ENCODE measurements at regions not wholly inside any gene's neighbourhood (a gene's known extent, or its start where the extent isn't known, plus 50 kb on each side); places are given as distances from the start of the nearest gene placed in this dataset.

DNA sequence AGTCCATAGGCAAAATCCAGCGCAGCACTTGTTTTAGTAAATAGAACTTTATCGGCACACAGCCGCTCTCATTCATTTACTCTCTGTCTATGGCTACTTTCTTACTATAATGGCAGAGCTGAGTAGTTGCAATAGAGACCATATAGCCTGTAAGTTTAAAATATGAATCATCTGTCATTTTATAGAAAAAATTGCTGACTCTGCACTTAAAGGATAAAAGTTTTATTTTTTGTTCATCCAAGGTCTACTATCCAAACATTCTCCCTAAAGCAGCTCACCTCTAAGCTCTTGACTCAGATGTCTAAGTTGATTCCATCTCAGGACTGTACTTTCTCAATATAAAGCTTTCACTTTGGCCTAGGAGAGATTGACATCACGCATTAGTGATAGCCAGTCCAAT is 825.7 kb downstream of the OLFM4 start:
- no peaks in the 10 kb centered on the region for H3K27me3 ChIP-seq (ENCODE audit: control insufficient read depth in 2 of 2, insufficient read depth in 2 of 2, low read length in 2 of 2)
- TF ChIP-seq, protein P1, sequence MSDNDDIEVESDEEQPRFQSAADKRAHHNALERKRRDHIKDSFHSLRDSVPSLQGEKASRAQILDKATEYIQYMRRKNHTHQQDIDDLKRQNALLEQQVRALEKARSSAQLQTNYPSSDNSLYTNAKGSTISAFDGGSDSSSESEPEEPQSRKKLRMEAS (IDR thresholded peaks at IDR 0.05; ENCODE audit: insufficient read depth, insufficient read length) = no peak
- TF ChIP-seq POLR2AphosphoS5 (IDR thresholded peaks at IDR 0.05; ENCODE audit: insufficient read depth, low read depth, low read length) (no peak), FOS (IDR thresholded peaks at IDR 0.05; ENCODE audit: borderline replicate concordance, insufficient read depth, low read length) (no peak), JUN (IDR thresholded peaks at IDR 0.05; ENCODE audit: borderline replicate concordance, insufficient read depth, insufficient read length, low read depth) (no peak), MYC (IDR thresholded peaks at IDR 0.05; ENCODE audit: low read depth, low read length) (no peak), GATA2 (IDR thresholded peaks at IDR 0.05; ENCODE audit: insufficient read depth, insufficient read length, low read depth, low read length) (no peak), EZH2 (IDR thresholded peaks at IDR 0.05; ENCODE audit: borderline replicate concordance, low read depth, low read length, severe bottlenecking) (no peak), POLR2A (IDR thresholded peaks at IDR 0.05; ENCODE audit: low read depth, low read length) (no peak), CTCF (IDR thresholded peaks at IDR 0.05; ENCODE audit: extremely low read depth in 1 of 2, insufficient read depth in 1 of 2, low read depth in 1 of 2, low read length in 2 of 2) (no peak)
- POLR2A ChIA-PET = no interaction called here
- H3K4me2 ChIP-seq (ENCODE audit: insufficient read depth, low read length) = no peak overlapping the region
- BruUV-seq (replicated peaks) = no TSS peak
- H4K20me1 ChIP-seq (replicated peaks; ENCODE audit: control insufficient read depth, extremely low read depth, insufficient read depth, low read length) = no peaks in the 10 kb centered on the region
- H3K27ac ChIP-seq (ENCODE audit: insufficient read depth, low read depth, low read length) = no peak overlapping the region
- no peaks in the 10 kb centered on the region for H3K4me1 ChIP-seq (ENCODE audit: control insufficient read depth, extremely low read depth, insufficient read depth, low read length)
- DNase-seq (ENCODE audit: low read depth, low spot score) (no peak), FAIRE-seq (no peak)
- H3K36me3 ChIP-seq (ENCODE audit: control insufficient read depth in 2 of 2, extremely low read depth in 1 of 2, insufficient read depth in 2 of 2, low read length in 2 of 2) = no peaks in the 10 kb centered on the region
- H3K4me3 ChIP-seq (replicated peaks in 1 of 3; ENCODE audit: insufficient read depth in 1 of 3, low read depth in 1 of 3, low read length in 3 of 3) = no peak overlapping the region
- intact Hi-C loops (cut with micrococcal nuclease) (loop anchor here (5.0 kb wide), 1 partner anchor 332 kb away; no protein-coding TSS in a partner anchor), dilution Hi-C loops (cut with MboI; ENCODE audit: extremely low pct_ligation_motif_present, low sequenced_read_pairs) (no loop called here)
- no peak overlapping the region for H2AFZ ChIP-seq (ENCODE audit: low read depth, low read length)
- CTCF ChIA-PET = no interaction called here
- H3K79me2 ChIP-seq (ENCODE audit: control insufficient read depth, insufficient read depth, low read length) = no peaks in the 10 kb centered on the region
- H3K9me3 ChIP-seq (replicated peaks; ENCODE audit: control insufficient read depth, insufficient read depth, low read length) = peaks cover 2% of the 10 kb centered on the region
- H3K9me1 ChIP-seq (replicated peaks; ENCODE audit: control insufficient read depth, extremely low read depth, insufficient read depth, low read length) = no peaks in the 10 kb centered on the region
- no peak overlapping the region for H3K9ac ChIP-seq (replicated peaks; ENCODE audit: extremely low read depth, insufficient read depth, low read length)
